ENCODE measurements at regions not wholly inside any gene's neighbourhood (a gene's known extent, or its start where the extent isn't known, plus 50 kb on each side); places are given as distances from the start of the nearest gene placed in this dataset.

- in situ Hi-C loops (cut with MboI; ENCODE audit: low sequenced_read_pairs), result no loop called here
These were observed 162.0 kb upstream of the SYT6 start for GRCh38 chr1:114315631-114316030.

DNA sequence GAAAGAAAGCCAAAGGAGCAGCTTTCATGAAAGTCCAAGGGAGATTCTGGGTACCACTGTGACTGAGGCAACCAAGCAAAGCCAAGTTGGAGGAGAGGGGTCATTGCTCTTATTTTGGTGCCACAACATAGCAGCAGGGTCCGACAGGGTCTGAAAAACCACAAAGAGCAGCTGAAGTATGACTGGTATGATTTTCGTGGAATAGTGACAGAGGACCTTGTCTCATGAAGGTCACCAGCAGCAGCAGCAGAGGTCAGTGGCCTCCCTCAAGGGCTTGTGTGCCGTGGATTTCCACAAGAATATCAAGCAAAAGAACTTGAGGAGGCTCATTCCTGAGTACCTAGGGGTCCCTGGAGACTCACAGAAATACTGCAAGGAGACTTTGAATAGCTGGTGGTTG is 160.9 kb upstream of the SYT6 start:
- in situ Hi-C loops (cut with MboI; ENCODE audit: low sequenced_read_pairs), result no loop called here

DNA sequence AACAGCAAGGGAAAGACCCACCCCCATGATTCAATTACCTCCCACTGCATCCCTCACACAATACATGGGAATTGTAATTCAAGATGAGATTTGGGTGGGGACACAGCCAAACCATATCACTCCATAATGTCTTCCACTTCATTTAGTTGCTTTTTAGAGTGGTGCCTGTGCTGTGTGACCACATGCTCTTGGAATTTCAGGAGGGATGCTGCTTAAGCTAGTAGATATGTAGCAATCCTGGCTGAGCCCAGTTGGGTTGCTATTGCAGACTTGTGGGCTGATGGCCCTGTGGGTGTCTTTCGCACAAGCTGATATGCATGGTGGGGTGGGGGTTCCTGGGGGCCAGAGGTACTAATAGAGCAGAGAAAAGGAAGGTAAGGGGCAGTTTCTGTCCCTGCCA is 160.4 kb upstream of the SYT6 start:
- in situ Hi-C loops (cut with MboI; ENCODE audit: low sequenced_read_pairs), result no loop called here

DNA sequence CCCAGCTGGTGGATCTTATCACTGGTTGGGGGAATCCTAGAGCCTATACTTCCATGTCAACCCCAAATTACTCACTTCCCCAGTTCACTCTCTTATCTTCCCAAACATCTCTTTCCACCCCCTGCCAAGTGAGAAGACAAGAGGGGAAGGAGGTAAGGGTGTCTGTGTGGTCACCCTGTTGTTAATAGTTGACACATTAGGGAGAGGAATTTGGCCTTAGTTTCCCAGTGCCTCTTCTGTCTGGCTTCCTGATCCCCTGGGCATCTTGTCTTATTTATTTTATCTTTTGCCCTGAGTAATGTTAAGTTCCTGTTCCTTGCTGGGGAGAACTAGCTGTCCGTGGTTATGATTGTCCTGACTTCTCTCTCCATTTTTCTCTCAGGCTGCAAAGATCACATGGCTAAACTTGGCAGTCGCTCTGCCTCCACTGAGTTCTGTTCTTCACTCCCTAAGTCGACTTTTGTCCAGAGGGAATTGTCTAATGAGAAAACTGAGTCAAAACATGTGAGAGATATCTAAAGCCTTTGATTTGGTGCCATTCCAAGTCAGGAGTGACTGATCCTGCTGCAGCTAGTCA is 157.1 kb upstream of the SYT6 start:
- in situ Hi-C loops (cut with MboI; ENCODE audit: low sequenced_read_pairs), result no loop called here

GRCh38 chr1:114302821-114303220 is 149.2 kb upstream of the SYT6 start:
- in situ Hi-C loops (cut with MboI; ENCODE audit: low sequenced_read_pairs), result no loop called here

DNA sequence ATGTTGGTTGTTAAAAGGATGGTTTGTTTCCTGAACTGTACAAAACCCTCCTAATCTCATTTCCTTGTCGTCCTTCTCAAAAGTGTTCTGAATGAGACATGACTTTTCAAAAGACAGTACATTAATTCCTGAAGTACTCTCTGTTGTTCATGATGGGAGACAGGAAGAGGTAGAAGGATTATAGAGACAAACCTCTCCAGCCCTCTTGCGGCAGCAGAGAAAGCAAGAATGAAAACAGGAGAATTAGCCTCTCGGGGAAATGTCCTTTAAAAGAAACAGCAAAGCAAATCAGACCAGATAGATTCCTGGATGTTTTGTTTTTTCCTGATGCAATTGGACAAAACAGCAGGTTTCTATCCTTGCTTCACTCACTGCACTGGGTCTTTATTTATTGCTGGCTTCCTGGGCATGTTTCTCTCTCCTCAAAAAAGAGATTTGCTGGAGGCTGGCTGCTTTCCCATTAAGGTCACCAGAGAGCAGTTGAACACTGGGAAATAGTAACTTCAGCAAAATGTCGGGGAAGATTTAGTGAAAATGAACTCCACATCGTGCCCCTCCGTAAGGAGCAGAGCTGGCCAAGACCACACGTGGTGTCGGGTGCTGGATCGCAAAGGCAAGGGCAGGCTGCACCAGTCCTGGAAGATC is 145.8 kb upstream of the SYT6 start:
- in situ Hi-C loops (cut with MboI; ENCODE audit: low sequenced_read_pairs), result loop anchor here (25.0 kb wide), 1 partner anchor 312 kb away; the partner anchor contains the start of gene OLFML3

DNA sequence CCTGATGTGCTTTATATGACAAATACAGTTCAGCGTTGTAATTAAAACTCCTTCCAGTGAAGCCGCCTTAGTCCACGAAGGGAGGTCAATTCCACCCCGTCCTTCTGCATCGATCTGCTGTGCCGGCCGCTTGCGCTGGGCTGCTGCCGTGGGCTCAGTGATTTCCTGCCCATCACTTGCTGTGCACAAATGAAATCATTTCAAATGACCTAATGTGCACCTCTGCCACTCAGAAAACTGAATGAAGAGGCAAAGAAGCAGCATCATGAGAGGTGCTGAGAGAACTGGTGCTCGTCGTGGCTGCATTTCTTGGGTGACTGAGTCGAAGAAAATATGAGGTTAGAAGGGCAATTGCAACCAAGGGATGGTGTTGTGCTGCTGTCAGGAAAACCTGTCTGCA is 144.3 kb upstream of the SYT6 start:
- in situ Hi-C loops (cut with MboI; ENCODE audit: low sequenced_read_pairs), result loop anchor here (25.0 kb wide), 1 partner anchor 311 kb away; the partner anchor contains the start of gene OLFML3

DNA sequence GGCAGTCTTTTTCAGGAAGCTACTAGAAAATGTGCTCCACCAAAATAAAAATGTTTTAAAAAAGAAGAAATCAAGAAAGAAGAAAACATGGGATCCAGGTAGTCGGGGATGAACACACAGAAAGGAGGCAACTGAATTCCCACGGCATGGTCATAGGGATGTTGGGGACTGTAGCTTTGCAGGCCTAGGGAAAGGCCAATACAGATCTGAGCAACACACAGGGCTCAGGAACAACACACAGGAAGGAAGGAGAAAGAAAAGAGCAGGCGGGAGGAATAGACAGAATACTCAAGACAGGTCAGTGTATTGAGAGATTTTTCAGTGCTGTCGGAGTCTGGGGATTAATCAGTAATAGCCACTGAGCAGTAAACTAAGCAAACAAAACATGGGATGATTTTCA is 142.7 kb upstream of the SYT6 start:
- in situ Hi-C loops (cut with MboI; ENCODE audit: low sequenced_read_pairs), result loop anchor here (25.0 kb wide), 1 partner anchor 309 kb away; the partner anchor contains the start of gene OLFML3

DNA sequence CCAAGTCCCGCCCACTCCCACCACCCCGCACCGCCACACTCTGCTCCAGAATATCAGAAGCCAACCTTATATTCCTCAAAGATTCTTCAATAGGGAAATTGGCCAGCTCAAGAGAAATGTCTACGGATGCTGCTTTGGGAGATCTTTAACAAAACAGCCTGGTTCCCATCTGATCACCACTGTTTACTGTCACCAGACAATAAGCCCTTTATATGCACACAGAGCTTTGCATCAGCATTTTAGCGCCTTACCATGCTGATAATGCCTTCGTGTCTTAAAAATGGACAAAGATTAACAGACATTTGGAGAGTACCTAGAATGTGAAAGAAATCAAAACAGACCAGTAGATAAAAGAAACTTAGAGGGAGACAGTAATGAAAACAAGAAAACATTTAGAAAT is 141.7 kb upstream of the SYT6 start:
- in situ Hi-C loops (cut with MboI; ENCODE audit: low sequenced_read_pairs), result loop anchor here (25.0 kb wide), 1 partner anchor 308 kb away; the partner anchor contains the start of gene OLFML3

DNA sequence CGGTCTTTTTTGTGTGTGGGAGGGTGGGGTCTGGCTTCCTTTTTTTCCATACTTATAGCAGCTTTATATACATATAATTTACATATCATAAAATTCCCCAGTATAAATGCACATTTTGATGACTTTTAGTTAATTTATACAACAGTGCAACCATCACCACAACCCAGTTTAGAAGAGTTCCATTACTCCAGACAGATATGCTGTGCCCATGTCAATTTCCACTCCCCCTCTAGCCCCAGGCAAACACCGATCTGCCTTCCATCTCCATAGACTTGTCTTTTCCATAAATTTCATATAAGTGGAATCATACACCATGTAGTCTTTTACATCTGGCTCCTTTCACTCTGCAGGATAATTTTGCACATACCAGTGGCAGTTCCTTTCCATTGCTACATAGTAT is 139.2 kb upstream of the SYT6 start:
- in situ Hi-C loops (cut with MboI; ENCODE audit: low sequenced_read_pairs), result loop anchor here (25.0 kb wide), 1 partner anchor 306 kb away; the partner anchor contains the start of gene OLFML3

GRCh38 chr1:114292194-114292593 is 138.5 kb upstream of the SYT6 start:
- in situ Hi-C loops (cut with MboI; ENCODE audit: low sequenced_read_pairs), result loop anchor here (25.0 kb wide), 1 partner anchor 305 kb away; the partner anchor contains the start of gene OLFML3

GRCh38 chr1:114290776-114291175 is 137.1 kb upstream of the SYT6 start:
- in situ Hi-C loops (cut with MboI; ENCODE audit: low sequenced_read_pairs), result loop anchor here (25.0 kb wide), 1 partner anchor 303 kb away; the partner anchor contains the start of gene OLFML3

DNA sequence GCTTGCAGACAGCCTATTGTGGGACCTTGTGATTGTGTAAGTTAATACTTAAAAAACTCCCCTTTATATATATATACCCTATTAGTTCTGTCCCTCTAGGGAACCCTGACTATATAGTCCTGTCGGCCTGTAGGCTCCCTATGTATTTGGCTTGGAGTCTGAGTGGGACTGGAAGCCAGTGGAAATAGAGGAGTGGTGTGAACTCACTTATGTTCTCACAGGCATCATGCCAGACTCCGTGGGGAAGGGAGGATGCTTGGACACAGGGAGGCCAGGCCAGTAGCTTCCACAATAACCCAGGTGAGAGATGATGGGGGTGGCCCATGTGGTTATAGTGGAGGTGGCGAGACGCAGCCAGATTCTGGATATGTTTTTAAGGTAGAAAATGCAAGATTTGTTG is 136.7 kb upstream of the SYT6 start:
- in situ Hi-C loops (cut with MboI; ENCODE audit: low sequenced_read_pairs), result loop anchor here (25.0 kb wide), 1 partner anchor 303 kb away; the partner anchor contains the start of gene OLFML3

- in situ Hi-C loops (cut with MboI; ENCODE audit: low sequenced_read_pairs), result loop anchor here (25.0 kb wide), 1 partner anchor 303 kb away; the partner anchor contains the start of gene OLFML3
These were observed 136.2 kb upstream of the SYT6 start for GRCh38 chr1:114289824-114290223.

- in situ Hi-C loops (cut with MboI; ENCODE audit: low sequenced_read_pairs), result loop anchor here (25.0 kb wide), 1 partner anchor 302 kb away; the partner anchor contains the start of gene OLFML3
These were observed 135.6 kb upstream of the SYT6 start for GRCh38 chr1:114289306-114289705.

GRCh38 chr1:114286960-114287359 is 133.3 kb upstream of the SYT6 start:
- in situ Hi-C loops (cut with MboI; ENCODE audit: low sequenced_read_pairs), result loop anchor here (25.0 kb wide), 1 partner anchor 300 kb away; the partner anchor contains the start of gene OLFML3

- in situ Hi-C loops (cut with MboI; ENCODE audit: low sequenced_read_pairs), result loop anchor here (25.0 kb wide), 1 partner anchor 299 kb away; the partner anchor contains the start of gene OLFML3
These were observed 132.5 kb upstream of the SYT6 start for GRCh38 chr1:114286179-114286578.

GRCh38 chr1:114282751-114283403 is 129.2 kb upstream of the SYT6 start:
- in situ Hi-C loops (cut with MboI; ENCODE audit: low sequenced_read_pairs), result loop anchor here (25.0 kb wide), 1 partner anchor 296 kb away; the partner anchor contains the start of gene OLFML3

- in situ Hi-C loops (cut with MboI; ENCODE audit: low sequenced_read_pairs), result loop anchor here (25.0 kb wide), 1 partner anchor 292 kb away; the partner anchor contains the start of gene OLFML3
These were observed 125.2 kb upstream of the SYT6 start for GRCh38 chr1:114278911-114279310.

GRCh38 chr1:114278430-114278829 is 124.8 kb upstream of the SYT6 start:
- in situ Hi-C loops (cut with MboI; ENCODE audit: low sequenced_read_pairs), result loop anchor here (25.0 kb wide), 1 partner anchor 291 kb away; the partner anchor contains the start of gene OLFML3

All from HL-60/S4 treated with retinoic acid at 250 ng/mL for 4 days and 3 days (cell line).